ENCODE measurements at regions not wholly inside any gene's neighbourhood (a gene's known extent, or its start where the extent isn't known, plus 50 kb on each side); places are given as distances from the start of the nearest gene placed in this dataset.

GRCh38 chr5:105593011-105593760, 2030.6 kb upstream of the NUDT12 start:
- intact Hi-C loops (cut with micrococcal nuclease; ENCODE audit: unreplicated experiment), result no loop called here
- Mint-ChIP-seq H3K27ac (ENCODE audit: unreplicated experiment) (no peak overlapping the region), H3K9me3 (ENCODE audit: low read depth, unreplicated experiment) (no peaks in the 10 kb centered on the region), H3K36me3 (ENCODE audit: insufficient read depth, unreplicated experiment) (no peaks in the 10 kb centered on the region), H3K4me3 (ENCODE audit: low read depth, unreplicated experiment) (no peak overlapping the region), H3K27me3 (ENCODE audit: unreplicated experiment) (no peaks in the 10 kb centered on the region), H3K4me1 (ENCODE audit: low read depth, unreplicated experiment) (no peaks in the 10 kb centered on the region)
- DNase-seq, result no peak
- BruUV-seq (replicated peaks), result no TSS peak
- CTCF ChIA-PET, result interaction anchor here (0.6 kb wide), 1 partner anchor 459 kb away, joined by 4 read pairs; no protein-coding TSS in a partner anchor
- TF ChIP-seq, protein P1, sequence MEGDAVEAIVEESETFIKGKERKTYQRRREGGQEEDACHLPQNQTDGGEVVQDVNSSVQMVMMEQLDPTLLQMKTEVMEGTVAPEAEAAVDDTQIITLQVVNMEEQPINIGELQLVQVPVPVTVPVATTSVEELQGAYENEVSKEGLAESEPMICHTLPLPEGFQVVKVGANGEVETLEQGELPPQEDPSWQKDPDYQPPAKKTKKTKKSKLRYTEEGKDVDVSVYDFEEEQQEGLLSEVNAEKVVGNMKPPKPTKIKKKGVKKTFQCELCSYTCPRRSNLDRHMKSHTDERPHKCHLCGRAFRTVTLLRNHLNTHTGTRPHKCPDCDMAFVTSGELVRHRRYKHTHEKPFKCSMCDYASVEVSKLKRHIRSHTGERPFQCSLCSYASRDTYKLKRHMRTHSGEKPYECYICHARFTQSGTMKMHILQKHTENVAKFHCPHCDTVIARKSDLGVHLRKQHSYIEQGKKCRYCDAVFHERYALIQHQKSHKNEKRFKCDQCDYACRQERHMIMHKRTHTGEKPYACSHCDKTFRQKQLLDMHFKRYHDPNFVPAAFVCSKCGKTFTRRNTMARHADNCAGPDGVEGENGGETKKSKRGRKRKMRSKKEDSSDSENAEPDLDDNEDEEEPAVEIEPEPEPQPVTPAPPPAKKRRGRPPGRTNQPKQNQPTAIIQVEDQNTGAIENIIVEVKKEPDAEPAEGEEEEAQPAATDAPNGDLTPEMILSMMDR (IDR thresholded peaks at IDR 0.05; ENCODE audit: unreplicated experiment), result no peak

GRCh38 chr5:105587963-105588662, 2025.5 kb upstream of the NUDT12 start:
- Mint-ChIP-seq H3K4me1 (ENCODE audit: low read depth, unreplicated experiment) (no peaks in the 10 kb centered on the region), H3K27ac (ENCODE audit: unreplicated experiment) (no peak overlapping the region), H3K27me3 (ENCODE audit: unreplicated experiment) (no peaks in the 10 kb centered on the region), H3K4me3 (ENCODE audit: low read depth, unreplicated experiment) (no peak overlapping the region), H3K9me3 (ENCODE audit: low read depth, unreplicated experiment) (peaks cover 6% of the 10 kb centered on the region), H3K36me3 (ENCODE audit: insufficient read depth, unreplicated experiment) (no peaks in the 10 kb centered on the region)
- no peak for DNase-seq
- CTCF ChIA-PET, result no interaction called here
- BruUV-seq (replicated peaks), result no TSS peak
- intact Hi-C loops (cut with micrococcal nuclease; ENCODE audit: unreplicated experiment), result no loop called here
- TF ChIP-seq, protein P1 (IDR thresholded peaks at IDR 0.05; ENCODE audit: unreplicated experiment), result no peak

- TF ChIP-seq, protein P1 (IDR thresholded peaks at IDR 0.05; ENCODE audit: unreplicated experiment), result no peak
- no TSS peak for BruUV-seq (replicated peaks)
- H3K27ac Mint-ChIP-seq (ENCODE audit: unreplicated experiment), result no peak overlapping the region
- no peaks in the 10 kb centered on the region for H3K27me3 Mint-ChIP-seq (ENCODE audit: unreplicated experiment)
- H3K9me3 Mint-ChIP-seq (ENCODE audit: low read depth, unreplicated experiment), result peaks cover 6% of the 10 kb centered on the region
- DNase-seq, result no peak
- CTCF ChIA-PET, result interaction anchor here (0.9 kb wide), 1 partner anchor 11 kb away, joined by 3 read pairs; no protein-coding TSS in a partner anchor
- H3K4me1 Mint-ChIP-seq (ENCODE audit: low read depth, unreplicated experiment), result no peaks in the 10 kb centered on the region
- H3K36me3 Mint-ChIP-seq (ENCODE audit: insufficient read depth, unreplicated experiment), result no peaks in the 10 kb centered on the region
- no peak overlapping the region for H3K4me3 Mint-ChIP-seq (ENCODE audit: low read depth, unreplicated experiment)
- intact Hi-C loops (cut with micrococcal nuclease; ENCODE audit: unreplicated experiment), result no loop called here
Measured at GRCh38 chr5:105581988-105582690, 2019.5 kb upstream of the NUDT12 start.

DNA sequence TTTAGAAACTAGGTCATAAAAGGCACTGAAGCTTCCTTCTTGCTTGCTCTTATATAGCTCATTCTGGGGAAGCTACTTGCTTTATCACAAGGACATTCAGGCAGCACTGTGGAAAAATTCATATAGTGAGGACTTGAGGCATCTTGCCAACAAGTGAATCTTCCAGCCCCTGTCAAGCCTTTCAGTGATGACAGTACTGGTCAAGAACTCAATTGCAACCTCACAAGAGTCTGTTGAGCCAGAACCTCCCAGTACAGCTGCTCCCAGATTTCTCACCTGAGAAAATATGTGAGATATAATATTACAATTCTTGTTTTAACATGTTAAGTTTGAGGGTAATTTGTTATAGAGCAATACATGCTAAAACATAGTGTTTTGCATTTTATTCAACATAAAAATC, 2011.0 kb upstream of the NUDT12 start:
- Mint-ChIP-seq H3K27ac (ENCODE audit: unreplicated experiment) (no peak overlapping the region), H3K27me3 (ENCODE audit: unreplicated experiment) (no peaks in the 10 kb centered on the region), H3K9me3 (ENCODE audit: low read depth, unreplicated experiment) (no peaks in the 10 kb centered on the region), H3K36me3 (ENCODE audit: insufficient read depth, unreplicated experiment) (no peaks in the 10 kb centered on the region), H3K4me1 (ENCODE audit: low read depth, unreplicated experiment) (no peaks in the 10 kb centered on the region), H3K4me3 (ENCODE audit: low read depth, unreplicated experiment) (no peak overlapping the region)
- TF ChIP-seq, protein P1 (IDR thresholded peaks at IDR 0.05; ENCODE audit: unreplicated experiment), result no peak
- CTCF ChIA-PET, result no interaction called here
- BruUV-seq (replicated peaks), result no TSS peak
- no peak for DNase-seq
- intact Hi-C loops (cut with micrococcal nuclease; ENCODE audit: unreplicated experiment), result no loop called here

Data from Calu3 (cell line).